ENCODE measurements at regions not wholly inside any gene's neighbourhood (a gene's known extent, or its start where the extent isn't known, plus 50 kb on each side); places are given as distances from the start of the nearest gene placed in this dataset.

DNA sequence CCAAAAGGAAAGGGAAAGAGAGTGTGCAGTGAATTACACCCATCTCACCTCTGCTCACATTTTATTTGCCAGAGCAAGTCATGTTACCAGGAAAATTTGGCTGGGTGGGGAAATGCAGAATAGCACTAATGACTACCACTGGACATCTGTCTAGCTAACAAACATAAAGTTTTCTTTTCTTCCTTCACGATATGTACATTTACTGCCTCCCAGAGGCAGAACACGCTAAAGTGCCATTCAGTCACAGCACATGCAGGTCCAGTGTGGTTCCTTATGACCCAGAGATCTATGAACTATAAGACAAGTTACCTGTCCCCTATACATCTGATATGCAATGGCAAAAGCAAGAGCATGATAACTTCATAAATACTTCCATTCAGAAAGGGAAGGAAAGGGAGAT, 194.1 kb downstream of the OGFRL1 start:
- TF ChIP-seq NFIC (IDR thresholded peaks at IDR 0.05) (no peak), RAD21 (IDR thresholded peaks at IDR 0.05; ENCODE audit: low read depth) (peak; percentile 73)

DNA sequence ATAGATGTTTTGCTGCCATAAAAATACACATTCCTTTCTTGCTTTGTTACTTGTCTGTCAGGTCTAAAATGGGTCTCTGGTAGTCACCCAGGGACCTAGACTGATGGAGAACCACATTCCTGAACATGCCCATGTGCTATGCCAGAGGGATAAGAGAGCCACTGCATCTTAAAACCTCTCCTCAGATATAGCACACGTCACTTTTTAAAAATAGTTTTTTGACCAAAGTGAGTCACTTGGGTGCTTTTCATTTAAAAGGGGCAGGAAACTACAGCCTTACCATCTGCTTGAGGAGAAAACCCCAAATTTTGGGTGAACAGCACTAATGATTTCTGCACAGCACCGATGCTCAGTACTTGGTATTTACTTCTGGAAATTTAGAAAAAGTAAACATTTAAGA, 197.8 kb downstream of the OGFRL1 start:
- TF ChIP-seq YY1 (IDR thresholded peaks at IDR 0.05; ENCODE audit: low read depth) (no peak), ZBTB7A (IDR thresholded peaks at IDR 0.05; ENCODE audit: low read depth) (no peak), CREB1 (IDR thresholded peaks at IDR 0.05; ENCODE audit: low read depth) (no peak), NFIC (IDR thresholded peaks at IDR 0.05) (no peak), FOXM1 (IDR thresholded peaks at IDR 0.05; ENCODE audit: borderline replicate concordance, low read depth) (no peak), TCF12 (IDR thresholded peaks at IDR 0.05; ENCODE audit: low read depth) (no peak), TAF1 (IDR thresholded peaks at IDR 0.05; ENCODE audit: low read depth) (no peak), EGR1 (IDR thresholded peaks at IDR 0.05) (no peak), CEBPB (IDR thresholded peaks at IDR 0.05) (no peak), EP300 (IDR thresholded peaks at IDR 0.05; ENCODE audit: borderline replicate concordance) (no peak)
- TF ChIP-seq, protein P1, sequence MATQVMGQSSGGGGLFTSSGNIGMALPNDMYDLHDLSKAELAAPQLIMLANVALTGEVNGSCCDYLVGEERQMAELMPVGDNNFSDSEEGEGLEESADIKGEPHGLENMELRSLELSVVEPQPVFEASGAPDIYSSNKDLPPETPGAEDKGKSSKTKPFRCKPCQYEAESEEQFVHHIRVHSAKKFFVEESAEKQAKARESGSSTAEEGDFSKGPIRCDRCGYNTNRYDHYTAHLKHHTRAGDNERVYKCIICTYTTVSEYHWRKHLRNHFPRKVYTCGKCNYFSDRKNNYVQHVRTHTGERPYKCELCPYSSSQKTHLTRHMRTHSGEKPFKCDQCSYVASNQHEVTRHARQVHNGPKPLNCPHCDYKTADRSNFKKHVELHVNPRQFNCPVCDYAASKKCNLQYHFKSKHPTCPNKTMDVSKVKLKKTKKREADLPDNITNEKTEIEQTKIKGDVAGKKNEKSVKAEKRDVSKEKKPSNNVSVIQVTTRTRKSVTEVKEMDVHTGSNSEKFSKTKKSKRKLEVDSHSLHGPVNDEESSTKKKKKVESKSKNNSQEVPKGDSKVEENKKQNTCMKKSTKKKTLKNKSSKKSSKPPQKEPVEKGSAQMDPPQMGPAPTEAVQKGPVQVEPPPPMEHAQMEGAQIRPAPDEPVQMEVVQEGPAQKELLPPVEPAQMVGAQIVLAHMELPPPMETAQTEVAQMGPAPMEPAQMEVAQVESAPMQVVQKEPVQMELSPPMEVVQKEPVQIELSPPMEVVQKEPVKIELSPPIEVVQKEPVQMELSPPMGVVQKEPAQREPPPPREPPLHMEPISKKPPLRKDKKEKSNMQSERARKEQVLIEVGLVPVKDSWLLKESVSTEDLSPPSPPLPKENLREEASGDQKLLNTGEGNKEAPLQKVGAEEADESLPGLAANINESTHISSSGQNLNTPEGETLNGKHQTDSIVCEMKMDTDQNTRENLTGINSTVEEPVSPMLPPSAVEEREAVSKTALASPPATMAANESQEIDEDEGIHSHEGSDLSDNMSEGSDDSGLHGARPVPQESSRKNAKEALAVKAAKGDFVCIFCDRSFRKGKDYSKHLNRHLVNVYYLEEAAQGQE (IDR thresholded peaks at IDR 0.05; ENCODE audit: low read depth) = no peak
- TF ChIP-seq, protein P2, sequence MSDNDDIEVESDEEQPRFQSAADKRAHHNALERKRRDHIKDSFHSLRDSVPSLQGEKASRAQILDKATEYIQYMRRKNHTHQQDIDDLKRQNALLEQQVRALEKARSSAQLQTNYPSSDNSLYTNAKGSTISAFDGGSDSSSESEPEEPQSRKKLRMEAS (IDR thresholded peaks at IDR 0.05) = no peak
- TF ChIP-seq, protein P3, sequence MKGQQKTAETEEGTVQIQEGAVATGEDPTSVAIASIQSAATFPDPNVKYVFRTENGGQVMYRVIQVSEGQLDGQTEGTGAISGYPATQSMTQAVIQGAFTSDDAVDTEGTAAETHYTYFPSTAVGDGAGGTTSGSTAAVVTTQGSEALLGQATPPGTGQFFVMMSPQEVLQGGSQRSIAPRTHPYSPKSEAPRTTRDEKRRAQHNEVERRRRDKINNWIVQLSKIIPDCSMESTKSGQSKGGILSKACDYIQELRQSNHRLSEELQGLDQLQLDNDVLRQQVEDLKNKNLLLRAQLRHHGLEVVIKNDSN (IDR thresholded peaks at IDR 0.05) = no peak

DNA sequence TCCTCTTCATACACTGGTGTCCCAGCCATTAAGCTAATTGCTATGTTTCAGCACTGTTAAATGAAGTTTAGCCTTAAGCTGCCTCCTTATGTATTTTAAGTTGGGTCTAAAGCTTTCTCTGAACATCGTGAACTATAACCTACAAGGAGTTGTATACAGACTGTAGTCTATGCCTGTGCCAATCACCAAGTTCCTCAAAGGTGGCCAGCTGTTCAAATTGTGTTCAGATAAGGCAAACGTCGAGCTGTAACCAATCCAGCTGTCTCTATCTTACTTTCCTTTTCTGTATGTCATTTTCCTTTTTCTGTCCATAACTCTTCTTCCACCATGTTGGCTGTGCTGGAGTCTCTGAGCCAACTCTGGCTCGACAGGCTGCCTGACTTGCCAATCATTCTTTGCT, 199.6 kb downstream of the OGFRL1 start:
- TF ChIP-seq, protein P3 (IDR thresholded peaks at IDR 0.05) = no peak
- TF ChIP-seq TAF1 (IDR thresholded peaks at IDR 0.05; ENCODE audit: low read depth) (no peak), CEBPB (IDR thresholded peaks at IDR 0.05) (no peak), YY1 (IDR thresholded peaks at IDR 0.05; ENCODE audit: low read depth) (no peak), EGR1 (IDR thresholded peaks at IDR 0.05) (no peak), EP300 (IDR thresholded peaks at IDR 0.05; ENCODE audit: borderline replicate concordance) (no peak), ZBTB7A (IDR thresholded peaks at IDR 0.05; ENCODE audit: low read depth) (no peak), TCF12 (IDR thresholded peaks at IDR 0.05; ENCODE audit: low read depth) (no peak), TEAD4 (IDR thresholded peaks at IDR 0.05) (no peak)
- TF ChIP-seq, protein P2 (IDR thresholded peaks at IDR 0.05) = no peak
- TF ChIP-seq, protein P1 (IDR thresholded peaks at IDR 0.05; ENCODE audit: low read depth) = no peak

DNA sequence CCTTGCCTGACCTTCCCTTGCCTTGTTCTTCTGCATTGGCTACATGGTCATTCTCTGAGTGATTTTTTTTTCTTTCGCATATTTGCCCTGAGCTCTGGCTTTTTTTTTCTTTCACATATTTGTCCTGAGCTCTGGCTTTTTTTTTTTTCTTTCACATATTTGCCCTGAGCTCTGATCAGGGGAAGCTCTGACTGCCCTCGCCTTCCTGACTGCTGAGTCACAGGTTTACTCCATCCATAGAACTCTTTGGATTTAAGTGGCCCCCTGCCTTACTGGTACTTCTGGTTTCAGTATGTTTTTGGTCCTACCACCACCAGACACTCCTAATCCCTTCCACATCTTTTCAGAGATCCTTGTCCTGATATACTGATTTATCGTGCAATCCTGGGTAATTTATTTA, 201.1 kb downstream of the OGFRL1 start:
- TF ChIP-seq NFIC (IDR thresholded peaks at IDR 0.05) (no peak), TEAD4 (IDR thresholded peaks at IDR 0.05) (peak; percentile 82), TCF12 (IDR thresholded peaks at IDR 0.05; ENCODE audit: low read depth) (peak; percentile 79), RAD21 (IDR thresholded peaks at IDR 0.05; ENCODE audit: low read depth) (no peak), ZBTB7A (IDR thresholded peaks at IDR 0.05; ENCODE audit: low read depth) (no peak), TAF1 (IDR thresholded peaks at IDR 0.05; ENCODE audit: low read depth) (no peak), EP300 (IDR thresholded peaks at IDR 0.05; ENCODE audit: borderline replicate concordance) (peak; percentile 76), CREB1 (IDR thresholded peaks at IDR 0.05; ENCODE audit: low read depth) (no peak), YY1 (IDR thresholded peaks at IDR 0.05; ENCODE audit: low read depth) (no peak), FOXM1 (IDR thresholded peaks at IDR 0.05; ENCODE audit: borderline replicate concordance, low read depth) (peak; percentile 76)
- TF ChIP-seq, protein P2 (IDR thresholded peaks at IDR 0.05) = no peak
- TF ChIP-seq, protein P1 (IDR thresholded peaks at IDR 0.05; ENCODE audit: low read depth) = no peak
- TF ChIP-seq, protein P3 (IDR thresholded peaks at IDR 0.05) = no peak

Data from Ishikawa (cell line).